T-helper 1 cell (primary cell): ENCODE measurements at regions not wholly inside any gene's neighbourhood (a gene's known extent, or its start where the extent isn't known, plus 50 kb on each side); places are given as distances from the start of the nearest gene placed in this dataset.
A peak's percentile ranks its signal among the peaks of the same experiment; 100 is the strongest.
"Not testable (repeated sequence)": the region's sequence is repeated elsewhere in the genome, so short reads cannot be mapped to it uniquely, and the experiment has no call there.

Source experiments
- DNase-seq, 5 donors: peaks; one replicate each; pipeline ENCODE4 v3.0.0-alpha.2; 2012 to 2020

DNA sequence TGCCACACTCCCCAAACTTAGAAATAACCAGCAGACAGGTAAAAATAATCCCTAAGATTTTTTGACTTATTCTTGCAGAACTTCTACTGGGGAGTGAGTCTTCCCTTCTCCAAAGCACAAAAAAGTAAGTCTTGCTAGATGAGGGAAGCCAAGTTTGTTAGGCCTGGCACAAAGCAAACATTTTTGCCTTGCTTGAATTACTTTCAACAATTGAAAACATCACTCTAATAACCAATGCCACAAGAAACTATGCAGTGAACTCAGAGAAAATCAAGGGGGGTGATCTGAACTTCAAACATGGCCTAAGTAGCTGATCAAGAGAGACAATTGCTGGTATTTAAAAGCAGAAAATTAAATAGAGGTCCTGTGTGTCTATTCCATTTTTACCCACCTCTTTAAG is 123.6 kb upstream of the SLC1A3 start:
- DNase-seq: no peak

DNA sequence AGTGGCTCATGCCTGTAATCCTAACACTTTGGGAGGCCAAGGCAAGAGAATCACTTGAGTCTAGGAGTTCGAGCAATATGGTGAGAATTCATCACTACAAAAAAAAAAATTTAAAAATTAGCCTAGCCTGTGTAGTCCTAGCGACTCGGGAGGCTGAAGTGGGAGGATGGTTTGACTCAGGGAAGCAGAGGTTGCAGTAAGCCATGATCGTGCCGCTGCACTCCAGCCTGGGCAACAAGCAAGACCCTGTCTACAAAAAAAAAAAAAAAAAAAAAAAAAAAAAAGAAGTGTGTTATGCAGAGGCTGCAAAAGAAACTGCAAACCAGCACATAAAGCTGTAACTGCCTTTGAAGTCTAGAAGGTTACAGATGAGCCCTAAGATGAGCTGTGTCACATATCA is 116.9 kb upstream of the SLC1A3 start:
- no peak for DNase-seq

DNA sequence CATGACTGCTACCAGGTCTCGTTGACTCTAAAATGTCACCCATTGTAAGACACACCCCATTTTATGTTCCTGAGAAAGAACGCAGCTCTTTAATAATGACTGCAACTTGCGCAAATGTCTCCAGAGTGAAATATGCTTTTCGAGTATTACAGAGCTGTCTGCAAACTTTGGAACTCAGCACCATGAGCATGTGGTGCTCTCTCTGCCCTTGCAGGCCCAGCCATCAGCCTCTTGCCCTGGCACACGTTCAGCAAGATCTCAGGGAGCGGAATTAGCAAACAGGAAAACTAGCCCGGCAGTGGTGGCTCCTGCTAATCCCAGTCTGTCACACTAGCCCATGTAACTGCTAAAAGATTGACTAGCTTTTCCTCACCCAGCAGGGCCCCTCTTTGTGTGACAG is 114.5 kb upstream of the SLC1A3 start:
- no peak for DNase-seq

DNA sequence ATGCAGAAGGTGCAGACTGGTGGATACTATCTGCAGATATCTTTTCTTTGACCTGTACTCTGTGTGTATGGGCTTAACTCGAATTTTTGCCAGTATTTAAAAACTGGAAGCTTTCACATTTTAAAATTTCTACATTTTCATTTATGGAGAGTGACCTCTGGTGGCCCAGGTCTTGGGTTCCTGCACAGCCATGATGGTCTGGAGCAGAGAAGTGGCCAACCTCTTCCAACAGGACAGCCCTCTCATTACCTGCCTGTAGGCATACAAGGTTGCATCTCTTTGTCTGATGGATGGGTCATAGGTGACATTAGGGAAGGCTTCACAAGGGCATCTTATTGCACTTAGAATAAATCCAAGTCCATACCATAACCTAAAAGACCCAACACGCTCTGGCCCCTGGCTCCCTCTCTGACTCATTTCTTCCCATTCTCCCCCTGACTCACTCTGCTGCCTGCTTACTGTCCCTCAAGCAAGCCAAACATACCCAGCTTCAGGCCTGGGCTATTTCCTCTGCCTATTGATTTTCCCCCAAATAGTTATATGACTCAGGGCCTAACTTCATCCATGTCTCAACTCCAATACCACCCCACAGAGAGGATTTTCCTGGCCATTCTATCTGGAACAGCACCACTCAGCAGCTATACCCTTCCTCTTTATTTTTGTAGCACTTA is 113.3 kb upstream of the SLC1A3 start:
- DNase-seq: no peak

GRCh38 chr5:36494028-36494427 is 112.4 kb upstream of the SLC1A3 start:
- DNase-seq: no peak

DNA sequence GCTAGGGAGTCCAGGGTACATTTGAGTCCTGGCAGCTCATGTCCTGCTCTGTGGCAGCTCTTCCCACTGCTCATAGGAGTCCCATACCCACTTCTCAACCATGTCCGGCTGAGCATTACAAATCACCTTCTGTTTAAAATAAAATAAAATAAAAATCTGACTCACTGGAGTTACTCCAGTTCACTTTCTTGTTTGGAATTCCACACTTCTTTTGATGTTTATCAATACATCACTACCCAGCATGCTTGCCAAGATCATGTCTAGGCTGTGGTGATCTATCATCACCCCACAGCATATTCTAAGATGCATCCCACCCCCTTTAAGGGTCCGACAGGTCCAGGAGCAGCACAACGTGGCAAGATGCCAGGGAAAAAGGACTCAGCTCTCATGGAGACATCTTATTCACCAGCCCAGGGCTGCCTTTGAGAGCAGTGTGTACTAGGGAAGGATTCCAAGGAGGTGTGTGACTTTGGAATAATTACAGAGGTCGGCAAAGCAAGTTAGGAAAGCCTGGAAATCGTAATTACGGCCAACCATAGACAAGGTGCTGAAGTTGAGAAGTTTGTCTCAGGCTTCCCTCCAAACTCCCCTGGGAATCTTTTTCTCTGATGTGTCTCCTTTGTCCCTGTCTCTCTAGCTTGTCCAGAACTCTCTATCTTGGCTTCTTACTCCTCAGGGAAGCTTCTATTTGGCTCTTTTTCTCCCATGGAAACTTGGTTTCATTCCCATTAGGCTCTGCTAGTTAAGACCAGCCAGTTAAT is 111.4 kb upstream of the SLC1A3 start:
- DNase-seq: no peak

DNA sequence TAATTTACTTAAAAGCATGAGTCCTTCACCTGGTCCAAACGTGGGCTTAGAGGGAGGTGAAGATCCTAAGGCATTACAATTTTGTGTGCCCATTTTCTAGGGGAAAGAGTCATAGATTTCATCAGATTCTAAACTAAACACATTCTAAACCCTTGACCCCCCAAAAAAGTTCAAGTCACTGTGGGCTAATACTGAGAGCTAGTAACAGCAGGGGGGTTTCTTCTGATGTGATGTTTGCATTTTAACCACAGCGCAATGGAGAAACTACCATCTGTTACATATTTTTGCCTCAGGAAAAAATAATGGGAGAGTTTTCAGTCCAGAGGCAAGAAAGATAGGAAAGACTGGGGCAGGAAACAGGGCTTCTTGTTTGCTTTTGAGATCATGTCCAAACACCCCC is 110.8 kb upstream of the SLC1A3 start:
- DNase-seq: no peak

- DNase-seq: no peak
These were observed 109.9 kb upstream of the SLC1A3 start for GRCh38 chr5:36496471-36496870.

GRCh38 chr5:36502608-36503007 is 103.8 kb upstream of the SLC1A3 start:
- no peak for DNase-seq

DNA sequence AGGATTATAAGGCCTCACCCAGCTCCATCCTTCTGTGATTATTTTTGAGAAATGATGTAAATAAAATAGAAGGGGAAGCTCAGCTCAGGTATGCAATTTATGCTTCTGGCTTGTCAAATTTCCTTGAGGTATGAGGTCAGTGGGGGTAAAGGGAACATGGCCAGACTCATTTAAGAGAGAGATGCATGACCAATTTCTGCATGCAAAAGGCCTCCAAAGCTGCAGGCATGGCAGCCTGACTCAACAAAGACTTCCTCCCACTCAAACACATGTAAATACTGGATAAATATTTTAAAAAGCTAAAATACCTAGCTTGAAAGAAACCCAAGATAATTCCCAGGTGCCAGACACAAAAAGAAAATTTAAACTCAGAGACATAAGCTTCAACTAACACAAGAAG is 101.4 kb upstream of the SLC1A3 start:
- no peak for DNase-seq

GRCh38 chr5:36507332-36507952 is 99.0 kb upstream of the SLC1A3 start:
- peak; percentile 18 to 63 (median 42) for DNase-seq

- DNase-seq: not testable (repeated sequence)
These were observed 98.1 kb upstream of the SLC1A3 start for GRCh38 chr5:36508331-36508730.

DNA sequence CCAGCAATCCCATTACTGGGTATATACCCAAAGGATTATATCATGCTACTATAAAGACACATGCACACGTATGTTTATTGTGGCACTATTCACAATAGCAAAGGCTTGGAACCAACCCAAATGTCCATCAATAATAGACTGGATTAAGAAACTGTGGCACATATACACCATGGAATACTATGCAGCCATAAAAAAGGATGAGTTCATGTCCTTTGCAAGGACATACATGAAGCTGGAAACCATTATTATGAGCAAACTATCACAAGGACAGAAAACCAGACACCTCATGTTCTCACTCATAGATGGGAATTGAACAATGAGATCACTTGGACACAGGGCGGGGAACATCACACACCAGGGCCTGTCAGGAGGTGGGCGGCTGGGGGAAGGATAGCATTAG is 92.8 kb upstream of the SLC1A3 start:
- not testable (repeated sequence) for DNase-seq

DNA sequence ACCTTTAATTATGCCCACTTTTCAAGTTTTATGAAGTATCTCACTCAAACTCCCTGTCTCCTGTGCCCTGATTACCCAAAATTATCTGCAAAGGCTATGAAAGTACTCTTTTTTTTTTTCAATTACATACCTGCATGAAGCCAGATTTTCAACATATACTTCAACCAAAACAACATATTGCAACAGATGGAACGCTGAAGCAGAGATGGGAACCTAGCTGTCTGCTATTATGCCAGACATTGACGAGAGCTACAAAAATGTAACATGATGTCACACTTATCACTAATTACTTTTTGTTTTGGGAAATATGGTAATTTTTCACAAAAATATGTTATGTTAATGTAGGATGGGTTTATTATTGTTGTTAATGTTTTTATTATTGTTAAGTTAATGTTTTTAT is 86.5 kb upstream of the SLC1A3 start:
- DNase-seq: no peak

GRCh38 chr5:36521219-36521618 is 85.2 kb upstream of the SLC1A3 start:
- no peak for DNase-seq

- no peak for DNase-seq
These were observed 84.3 kb upstream of the SLC1A3 start for GRCh38 chr5:36521838-36522745.

DNA sequence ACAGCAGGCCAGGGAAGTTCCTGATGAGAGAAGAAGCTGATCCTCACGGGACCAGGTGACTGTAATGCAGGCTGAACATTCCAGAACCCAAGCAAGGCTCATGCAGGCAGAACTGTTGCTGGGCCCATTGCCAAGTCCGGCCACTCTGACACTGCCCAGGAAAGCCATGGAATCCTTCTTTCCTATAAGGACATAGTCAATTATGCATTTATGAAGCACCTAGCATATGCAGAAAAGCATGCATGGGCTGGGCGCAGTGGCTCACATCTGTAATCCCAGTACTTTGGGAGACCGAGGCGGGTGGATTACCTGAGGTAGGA is 83.7 kb upstream of the SLC1A3 start:
- DNase-seq: no peak

DNA sequence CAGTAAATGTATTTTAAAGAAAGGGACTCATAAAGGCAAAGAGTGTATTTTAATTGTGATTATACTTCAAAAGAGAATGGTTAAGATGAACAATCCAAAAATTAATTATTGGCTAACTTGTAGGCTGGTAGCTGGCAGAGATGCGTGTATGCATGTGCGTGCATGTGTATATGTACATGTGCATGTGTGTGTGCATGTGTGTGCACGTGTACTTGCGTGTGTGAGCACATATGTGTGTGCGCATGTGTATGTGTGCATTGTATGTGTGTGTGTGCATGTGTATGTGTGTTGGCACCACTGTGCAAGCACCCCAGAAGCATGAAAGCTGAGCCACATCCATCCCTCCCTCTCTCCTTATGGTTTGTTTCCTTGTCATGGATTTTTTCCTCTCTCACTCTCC is 83.0 kb upstream of the SLC1A3 start:
- no peak for DNase-seq

GRCh38 chr5:36523926-36524325 is 82.5 kb upstream of the SLC1A3 start:
- DNase-seq: no peak

DNA sequence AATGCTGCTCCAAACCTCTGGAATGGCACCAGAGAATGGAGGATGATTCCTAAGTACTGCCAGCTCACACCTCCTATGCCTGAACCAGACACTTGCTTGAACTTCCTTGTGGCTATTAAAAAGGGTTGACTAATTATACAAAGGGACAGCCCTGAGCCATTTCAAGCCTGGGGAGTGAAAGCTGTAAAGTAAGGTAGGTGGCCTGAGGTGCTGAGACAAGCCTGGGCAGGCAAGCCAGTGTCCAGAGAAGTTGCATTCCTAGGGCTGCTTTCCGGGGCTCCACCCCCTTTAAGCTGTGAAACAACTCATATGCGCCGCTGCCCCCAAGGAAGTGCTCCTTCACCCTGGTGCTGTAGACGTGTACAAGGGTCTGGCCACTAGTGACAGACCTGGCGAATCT is 79.9 kb upstream of the SLC1A3 start:
- DNase-seq: no peak

- DNase-seq: no peak
These were observed 77.8 kb upstream of the SLC1A3 start for GRCh38 chr5:36528588-36528987.

GRCh38 chr5:36529142-36529541 is 77.3 kb upstream of the SLC1A3 start:
- DNase-seq: no peak

- no peak for DNase-seq
These were observed 76.2 kb upstream of the SLC1A3 start for GRCh38 chr5:36530215-36530614.
